ENCODE measurements at regions not wholly inside any gene's neighbourhood (a gene's known extent, or its start where the extent isn't known, plus 50 kb on each side); places are given as distances from the start of the nearest gene placed in this dataset.
"Not testable (repeated sequence)": the region's sequence is repeated elsewhere in the genome, so short reads cannot be mapped to it uniquely, and the experiment has no call there.

GRCh38 chr19:56894626-56895025 is 54.1 kb upstream of the PEG3 start:
- in situ Hi-C loops (cut with MboI; ENCODE audit: low sequenced_read_pairs, unreplicated experiment), result no loop called here
- TF ChIP-seq, protein P1, sequence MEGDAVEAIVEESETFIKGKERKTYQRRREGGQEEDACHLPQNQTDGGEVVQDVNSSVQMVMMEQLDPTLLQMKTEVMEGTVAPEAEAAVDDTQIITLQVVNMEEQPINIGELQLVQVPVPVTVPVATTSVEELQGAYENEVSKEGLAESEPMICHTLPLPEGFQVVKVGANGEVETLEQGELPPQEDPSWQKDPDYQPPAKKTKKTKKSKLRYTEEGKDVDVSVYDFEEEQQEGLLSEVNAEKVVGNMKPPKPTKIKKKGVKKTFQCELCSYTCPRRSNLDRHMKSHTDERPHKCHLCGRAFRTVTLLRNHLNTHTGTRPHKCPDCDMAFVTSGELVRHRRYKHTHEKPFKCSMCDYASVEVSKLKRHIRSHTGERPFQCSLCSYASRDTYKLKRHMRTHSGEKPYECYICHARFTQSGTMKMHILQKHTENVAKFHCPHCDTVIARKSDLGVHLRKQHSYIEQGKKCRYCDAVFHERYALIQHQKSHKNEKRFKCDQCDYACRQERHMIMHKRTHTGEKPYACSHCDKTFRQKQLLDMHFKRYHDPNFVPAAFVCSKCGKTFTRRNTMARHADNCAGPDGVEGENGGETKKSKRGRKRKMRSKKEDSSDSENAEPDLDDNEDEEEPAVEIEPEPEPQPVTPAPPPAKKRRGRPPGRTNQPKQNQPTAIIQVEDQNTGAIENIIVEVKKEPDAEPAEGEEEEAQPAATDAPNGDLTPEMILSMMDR (IDR thresholded peaks at IDR 0.05; ENCODE audit: borderline replicate concordance, control extremely low read depth, extremely low read depth, insufficient read depth, missing control alignments), result no peak
- DNase-seq (ENCODE audit: low spot score), result no peak

GRCh38 chr19:56896095-56896494 is 55.6 kb upstream of the PEG3 start:
- TF ChIP-seq, protein P1 (IDR thresholded peaks at IDR 0.05; ENCODE audit: borderline replicate concordance, control extremely low read depth, extremely low read depth, insufficient read depth, missing control alignments), result no peak
- in situ Hi-C loops (cut with MboI; ENCODE audit: low sequenced_read_pairs, unreplicated experiment), result no loop called here
- DNase-seq (ENCODE audit: low spot score), result no peak

GRCh38 chr19:56899943-56900342 is 59.4 kb upstream of the PEG3 start:
- TF ChIP-seq, protein P1 (IDR thresholded peaks at IDR 0.05; ENCODE audit: borderline replicate concordance, control extremely low read depth, extremely low read depth, insufficient read depth, missing control alignments), result no peak
- in situ Hi-C loops (cut with MboI; ENCODE audit: low sequenced_read_pairs, unreplicated experiment), result no loop called here
- no peak for DNase-seq (ENCODE audit: low spot score)

DNA sequence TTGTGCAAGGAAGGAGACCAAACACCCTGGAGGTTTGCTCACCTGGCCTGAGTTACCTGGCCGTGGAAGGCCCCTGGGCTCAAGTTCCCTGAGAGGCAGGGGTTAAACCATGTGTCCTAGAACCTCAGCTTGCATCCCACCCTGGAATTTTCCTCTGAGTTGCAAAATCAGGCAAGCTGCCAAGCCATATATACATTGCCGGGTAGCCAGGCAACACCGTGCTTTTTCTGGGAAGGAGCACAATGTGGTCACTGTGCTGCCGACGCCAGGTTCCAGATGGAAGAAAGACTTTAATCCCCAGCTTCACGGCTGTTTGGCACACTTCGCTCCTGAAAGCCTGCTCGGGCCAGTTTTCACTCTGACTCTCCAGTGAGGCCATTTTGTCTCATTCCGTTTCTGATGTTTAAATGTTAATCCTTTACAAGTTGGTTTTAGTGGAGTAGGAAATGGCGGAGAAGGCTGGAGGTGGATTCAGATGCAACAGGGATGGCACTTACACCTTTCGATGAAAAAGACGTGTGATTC is 60.1 kb upstream of the PEG3 start:
- DNase-seq (ENCODE audit: low spot score), result no peak
- TF ChIP-seq, protein P1 (IDR thresholded peaks at IDR 0.05; ENCODE audit: borderline replicate concordance, control extremely low read depth, extremely low read depth, insufficient read depth, missing control alignments), result no peak
- in situ Hi-C loops (cut with MboI; ENCODE audit: low sequenced_read_pairs, unreplicated experiment), result no loop called here

DNA sequence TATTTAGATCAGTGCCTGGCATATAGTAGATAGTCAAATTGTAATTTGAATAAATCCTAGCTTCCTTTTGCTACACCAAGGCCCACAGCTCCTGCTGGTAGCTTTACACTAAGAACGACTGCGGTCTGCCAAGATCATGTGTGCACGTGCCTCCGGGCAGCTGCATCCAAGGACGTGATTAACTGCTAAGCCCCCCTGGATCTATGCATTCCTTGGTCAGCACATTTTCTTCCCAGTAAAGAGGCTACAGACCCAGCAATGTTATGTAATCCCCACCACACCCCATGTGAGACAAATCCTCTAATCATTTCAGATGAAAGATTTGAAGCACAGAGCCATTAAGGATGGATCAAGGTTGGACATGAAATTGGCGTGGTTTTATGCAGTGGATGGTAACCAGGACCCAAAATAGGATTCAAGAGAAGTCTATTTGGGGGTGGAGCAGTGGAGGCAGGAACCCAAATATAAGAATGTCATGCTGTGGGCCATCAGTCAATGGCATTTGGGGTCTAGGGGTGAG is 65.2 kb upstream of the PEG3 start:
- TF ChIP-seq, protein P1 (IDR thresholded peaks at IDR 0.05; ENCODE audit: borderline replicate concordance, control extremely low read depth, extremely low read depth, insufficient read depth, missing control alignments), result no peak
- in situ Hi-C loops (cut with MboI; ENCODE audit: low sequenced_read_pairs, unreplicated experiment), result no loop called here
- DNase-seq (ENCODE audit: low spot score), result no peak

- TF ChIP-seq, protein P1 (IDR thresholded peaks at IDR 0.05; ENCODE audit: borderline replicate concordance, control extremely low read depth, extremely low read depth, insufficient read depth, missing control alignments), result no peak
- in situ Hi-C loops (cut with MboI; ENCODE audit: low sequenced_read_pairs, unreplicated experiment), result no loop called here
- no peak for DNase-seq (ENCODE audit: low spot score)
Measured at GRCh38 chr19:56912401-56913112, 72.0 kb upstream of the PEG3 start.

- not testable (repeated sequence) for DNase-seq (ENCODE audit: low spot score)
Measured at GRCh38 chr19:56913113-56913455, 72.6 kb upstream of the PEG3 start.

More at GRCh38 chr19:56913113-56913455, 72.6 kb upstream of the PEG3 start:
- in situ Hi-C loops (cut with MboI; ENCODE audit: low sequenced_read_pairs, unreplicated experiment), result not testable (repeated sequence)

Data from GM13976 (cell line).